Esophagus (tissue), 2 donors: ENCODE measurements at regions not wholly inside any gene's neighbourhood (a gene's known extent, or its start where the extent isn't known, plus 50 kb on each side); places are given as distances from the start of the nearest gene placed in this dataset.
"Not testable (repeated sequence)": the region's sequence is repeated elsewhere in the genome, so short reads cannot be mapped to it uniquely, and the experiment has no call there.

Source experiments
- H3K27ac ChIP-seq, 2 donors: one replicate each; pipeline ENCODE4 v1.5.1; 2013; ENCODE audit warnings: low read depth in 2 of 2, mild to moderate bottlenecking in 2 of 2, inconsistent platforms in 1 of 2, low read length in 1 of 2, moderate library complexity in 1 of 2
- H3K27me3 ChIP-seq, 2 donors: one replicate each; pipeline ENCODE4 v1.6.1; 2013; ENCODE audit warnings: low read length in 2 of 2, control low read depth in 1 of 2, mild to moderate bottlenecking in 1 of 2; ENCODE audit not compliant: insufficient read depth in 2 of 2, control insufficient read depth in 1 of 2
- H3K36me3 ChIP-seq, 2 donors: one replicate each; pipeline ENCODE4 v1.6.1; 2013; ENCODE audit warnings: low read length in 1 of 2; ENCODE audit not compliant: control insufficient read depth in 2 of 2, insufficient read depth in 2 of 2
- H3K4me1 ChIP-seq, 2 donors: one replicate each; pipeline ENCODE4 v1.6.1; 2013; ENCODE audit warnings: low read length in 1 of 2; ENCODE audit not compliant: control insufficient read depth in 2 of 2, insufficient read depth in 2 of 2
- H3K4me3 ChIP-seq, 2 donors: one replicate each; pipeline ENCODE4 v1.5.1; 2013; ENCODE audit warnings: low read length in 2 of 2, mild to moderate bottlenecking in 2 of 2, low read depth in 1 of 2, moderate library complexity in 1 of 2
- H3K9me3 ChIP-seq, 2 donors: one replicate each; pipeline ENCODE4 v1.6.1; 2013; ENCODE audit warnings: mild to moderate bottlenecking in 2 of 2, low read depth in 1 of 2, low read length in 1 of 2, moderate library complexity in 1 of 2; ENCODE audit not compliant: control insufficient read depth in 2 of 2, insufficient read depth in 1 of 2
- WGBS, 2 donors: extraction: QIAGEN DNeasy Blood & Tissue Kit; methylation state at CpG; one replicate each; pipeline ENCODE4 v1.1.7; 2013; 5-methylcytosine and 5-hydroxymethylcytosine counted together
- donor health status: healthy with polysubstance abuse.
- donor health status: Bipolar disorder and iron deficiency.

GRCh38 chr18:34942276-34942675 is 98.9 kb upstream of the MAPRE2 start:
- Histone ChIP-seq H3K36me3 (no peaks in the 10 kb centered on the region), H3K4me1 (no peaks in the 10 kb centered on the region), H3K4me3 (no peak overlapping the region), H3K9me3 (no peaks in the 10 kb centered on the region), H3K27ac (no peak overlapping the region), H3K27me3 (no peaks in the 10 kb centered on the region)
- 54 to 56% methylated on average over 4 of the region's 4 CpGs for WGBS, 2 donors

- 88% methylated on average over 7 of the region's 7 CpGs for WGBS, 2 donors
- Histone ChIP-seq H3K4me1 (no peaks in the 10 kb centered on the region), H3K4me3 (no peak overlapping the region), H3K27me3 (no peaks in the 10 kb centered on the region), H3K9me3 (no peaks in the 10 kb centered on the region), H3K36me3 (no peaks in the 10 kb centered on the region), H3K27ac (no peak overlapping the region)
Observed at GRCh38 chr18:34942975-34943374, 98.2 kb upstream of the MAPRE2 start.

- Histone ChIP-seq H3K27me3 (no peaks in the 10 kb centered on the region), H3K4me3 (no peak overlapping the region), H3K9me3 (no peaks in the 10 kb centered on the region), H3K4me1 (no peaks in the 10 kb centered on the region), H3K27ac (no peak overlapping the region), H3K36me3 (no peaks in the 10 kb centered on the region)
- 75 to 78% methylated on average over 2 of the region's 2 CpGs for WGBS, 2 donors
Observed at GRCh38 chr18:34943587-34943986, 97.6 kb upstream of the MAPRE2 start.

GRCh38 chr18:34947711-34948125 is 93.5 kb upstream of the MAPRE2 start:
- no peaks in the 10 kb centered on the region for H3K4me1 ChIP-seq
- no peaks in the 10 kb centered on the region for H3K36me3 ChIP-seq
- WGBS, 2 donors, result 84 to 86% methylated on average over 2 of the region's 2 CpGs
- H3K27ac ChIP-seq, result no peak overlapping the region
- H3K9me3 ChIP-seq, result no peaks in the 10 kb centered on the region
- H3K27me3 ChIP-seq, result no peaks in the 10 kb centered on the region
- no peak overlapping the region for H3K4me3 ChIP-seq

- H3K36me3 ChIP-seq, result no peaks in the 10 kb centered on the region
- 82 to 88% methylated on average over 6 of the region's 6 CpGs for WGBS, 2 donors
- no peaks in the 10 kb centered on the region for H3K27me3 ChIP-seq
- peaks cover 0 to 2% of the 10 kb centered on the region in 2 donors for H3K9me3 ChIP-seq
- H3K27ac ChIP-seq, result no peak overlapping the region
- H3K4me3 ChIP-seq, result no peak overlapping the region
- no peaks in the 10 kb centered on the region for H3K4me1 ChIP-seq
Observed at GRCh38 chr18:34951625-34952379, 89.4 kb upstream of the MAPRE2 start.

- no peaks in the 10 kb centered on the region for H3K4me1 ChIP-seq
- H3K9me3 ChIP-seq, result peaks cover 0 to 2% of the 10 kb centered on the region in 2 donors
- WGBS, 2 donors, result 84 to 86% methylated on average over 2 of the region's 2 CpGs
- no peaks in the 10 kb centered on the region for H3K36me3 ChIP-seq
- no peak overlapping the region for H3K4me3 ChIP-seq
- H3K27me3 ChIP-seq, result no peaks in the 10 kb centered on the region
- no peak overlapping the region for H3K27ac ChIP-seq
Observed at GRCh38 chr18:34953212-34953611, 88.0 kb upstream of the MAPRE2 start.

GRCh38 chr18:34955494-34955893 is 85.7 kb upstream of the MAPRE2 start:
- not testable (repeated sequence) for H3K4me1 ChIP-seq, H3K27ac ChIP-seq, H3K4me3 ChIP-seq, H3K36me3 ChIP-seq, H3K9me3 ChIP-seq, H3K27me3 ChIP-seq

GRCh38 chr18:34956663-34957062 is 84.5 kb upstream of the MAPRE2 start:
- Histone ChIP-seq H3K9me3 (peaks cover 0 to 2% of the 10 kb centered on the region in 2 donors), H3K27me3 (no peaks in the 10 kb centered on the region), H3K4me3 (no peak overlapping the region), H3K36me3 (no peaks in the 10 kb centered on the region), H3K27ac (no peak overlapping the region), H3K4me1 (no peaks in the 10 kb centered on the region)

GRCh38 chr18:34957119-34957863 is 83.9 kb upstream of the MAPRE2 start:
- no peaks in the 10 kb centered on the region for H3K36me3 ChIP-seq
- H3K27ac ChIP-seq, result no peak overlapping the region
- WGBS, 2 donors, result 83 to 86% methylated on average over 3 of the region's 3 CpGs
- peaks cover 0 to 2% of the 10 kb centered on the region in 2 donors for H3K9me3 ChIP-seq
- no peak overlapping the region for H3K4me3 ChIP-seq
- no peaks in the 10 kb centered on the region for H3K4me1 ChIP-seq
- H3K27me3 ChIP-seq, result no peaks in the 10 kb centered on the region

GRCh38 chr18:34957864-34958259 is 83.4 kb upstream of the MAPRE2 start:
- no peak overlapping the region for H3K4me3 ChIP-seq
- H3K9me3 ChIP-seq, result peaks cover 0 to 2% of the 10 kb centered on the region in 2 donors
- 58 to 63% methylated on average over 2 of the region's 2 CpGs for WGBS, 2 donors
- H3K27me3 ChIP-seq, result no peaks in the 10 kb centered on the region
- H3K27ac ChIP-seq, result no peak overlapping the region
- no peaks in the 10 kb centered on the region for H3K36me3 ChIP-seq
- no peaks in the 10 kb centered on the region for H3K4me1 ChIP-seq
